T-cell (primary cell): ENCODE measurements at regions not wholly inside any gene's neighbourhood (a gene's known extent, or its start where the extent isn't known, plus 50 kb on each side); places are given as distances from the start of the nearest gene placed in this dataset.
A peak's percentile ranks its signal among the peaks of the same experiment; 100 is the strongest.

Source experiments
- ATAC-seq, 4 experiments: fragments of 200-7000 bp in 3 of 4; fragments of 150-1000 bp in 1 of 4; cut with Tn5 transposase; replicated peaks in 1 of 4; 1 replicate in 3 of 4; 2 replicates in 1 of 4; pipeline ENCODE4 v1.10.0; 2021; ENCODE audit warnings: moderate library complexity in 3 of 4, mild to moderate bottlenecking in 2 of 4, moderate number of reproducible peaks in 1 of 4
- CTCF ChIA-PET, 2 donors: fragments of 300-600 bp; sonication (Branson Sonifier 250); formaldehyde crosslinking; loops; one replicate each; lab custom pipeline; 2022; ENCODE audit warnings: antibody characterized with exemption in 2 of 2; lab: Charles Lee
- POLR2A ChIA-PET, 2 donors: fragments of 300-600 bp; sonication (Branson Sonifier 250); formaldehyde crosslinking; loops; one replicate each; lab custom pipeline; 2022; ENCODE audit warnings: antibody characterized with exemption in 2 of 2; lab: Charles Lee
- DNase-seq, 35 experiments: peaks; one replicate each; pipeline versions ENCODE4 v3.0.0 to v3.0.0-alpha.2; 2013 to 2023
- H3K27ac ChIP-seq: one replicate; pipeline ENCODE4 v1.5.1; 2013; ENCODE audit warnings: low read length
- H3K27me3 ChIP-seq, 2 experiments: replicated peaks in 1 of 2; 1 replicate in 1 of 2; 2 replicates in 1 of 2; pipeline versions ENCODE4 v1.6.1 to v1.7.0; 2013; ENCODE audit warnings: low read length in 1 of 2, mixed read lengths in 1 of 2; ENCODE audit not compliant: control insufficient read depth in 2 of 2, insufficient read depth in 2 of 2; ENCODE audit errors: extremely low read depth in 1 of 2
- H3K36me3 ChIP-seq, 2 donors: 1 replicate in 1 of 2; 2 replicates in 1 of 2; pipeline versions ENCODE4 v1.6.1 to v1.7.0; 2013; ENCODE audit warnings: low read length in 1 of 2; ENCODE audit not compliant: control insufficient read depth in 2 of 2, insufficient read depth in 1 of 2; ENCODE audit errors: extremely low read depth in 1 of 2
- H3K4me1 ChIP-seq, 2 experiments: 1 replicate in 1 of 2; 2 replicates in 1 of 2; pipeline versions ENCODE4 v1.6.1 to v1.7.0; 2013; ENCODE audit warnings: low read length in 2 of 2, mixed read lengths in 1 of 2; ENCODE audit not compliant: insufficient read depth in 2 of 2, control insufficient read depth in 1 of 2; ENCODE audit errors: extremely low read depth in 1 of 2
- H3K4me3 ChIP-seq, 2 donors: 1 replicate in 1 of 2; 2 replicates in 1 of 2; pipeline versions ENCODE4 v1.5.1 to v1.7.0; 2013; ENCODE audit warnings: mild to moderate bottlenecking in 2 of 2, low read length in 1 of 2, moderate library complexity in 1 of 2; ENCODE audit not compliant: control insufficient read depth in 1 of 2; ENCODE audit errors: extremely low read depth in 1 of 2
- H3K9me3 ChIP-seq: 2 replicates; pipeline ENCODE4 v1.7.0; 2013
- H3K27ac Mint-ChIP-seq, 2 donors: one replicate each; pipeline ENCODE4 v1.8.0; 2020 to 2021; ENCODE audit warnings: mild to moderate bottlenecking in 2 of 2, mixed read lengths in 2 of 2
- H3K27me3 Mint-ChIP-seq, 2 donors: one replicate each; pipeline ENCODE4 v1.8.0; 2021 to 2022; ENCODE audit warnings: mixed read lengths in 2 of 2
- H3K36me3 Mint-ChIP-seq: one replicate; pipeline ENCODE4 v1.8.0; 2021; ENCODE audit warnings: mixed read lengths
- H3K4me1 Mint-ChIP-seq, 3 donors: one replicate each; pipeline ENCODE4 v1.8.0; 2020 to 2022; ENCODE audit warnings: mixed read lengths in 3 of 3, mild to moderate bottlenecking in 1 of 3
- H3K4me3 Mint-ChIP-seq, 3 donors: one replicate each; pipeline ENCODE4 v1.8.0; 2020 to 2022; ENCODE audit warnings: mild to moderate bottlenecking in 3 of 3, mixed read lengths in 3 of 3, moderate library complexity in 3 of 3
- H3K9me3 Mint-ChIP-seq, 3 donors: one replicate each; pipeline ENCODE4 v1.8.0; 2020 to 2022; ENCODE audit warnings: mixed read lengths in 3 of 3
- WGBS: methylation state at CpG from one replicate; pipeline ENCODE4 v1.1.5; 2013; ENCODE audit warnings: missing lambda C conversion rate; ENCODE audit not compliant: insufficient coverage; 5-methylcytosine and 5-hydroxymethylcytosine counted together

GRCh38 chr19:30070968-30071632, 129.1 kb downstream of the URI1 start:
- no peaks in the 10 kb centered on the region for H3K9me3 Mint-ChIP-seq
- no peak overlapping the region for H3K4me3 Mint-ChIP-seq
- H3K36me3 Mint-ChIP-seq, result no peaks in the 10 kb centered on the region
- ChIA-PET CTCF (no interaction called here), POLR2A (no interaction called here)
- Histone ChIP-seq H3K4me1 (no peaks in the 10 kb centered on the region), H3K27me3 (peaks cover 0 to 31% of the 10 kb centered on the region in 2 experiments), H3K36me3 (no peaks in the 10 kb centered on the region), H3K4me3 (no peak overlapping the region), H3K27ac (no peak overlapping the region), H3K9me3 (no peaks in the 10 kb centered on the region)
- DNase-seq, result peak in 1 of 35 experiments; percentile 1
- no peak overlapping the region for H3K27ac Mint-ChIP-seq
- no peak for ATAC-seq
- 95% methylated on average over 8 of the region's 26 CpGs for WGBS
- H3K4me1 Mint-ChIP-seq, result no peaks in the 10 kb centered on the region
- peaks cover 0 to 10% of the 10 kb centered on the region in 2 donors for H3K27me3 Mint-ChIP-seq

GRCh38 chr19:30071871-30072270, 129.8 kb downstream of the URI1 start:
- ChIA-PET POLR2A (no interaction called here), CTCF (no interaction called here)
- Histone ChIP-seq H3K27ac (no peak overlapping the region), H3K36me3 (no peaks in the 10 kb centered on the region), H3K27me3 (peaks cover 0 to 34% of the 10 kb centered on the region in 2 experiments), H3K9me3 (no peaks in the 10 kb centered on the region), H3K4me3 (no peak overlapping the region), H3K4me1 (no peaks in the 10 kb centered on the region)
- Mint-ChIP-seq H3K27me3 (peaks cover 0 to 12% of the 10 kb centered on the region in 2 donors), H3K4me1 (no peaks in the 10 kb centered on the region), H3K27ac (no peak overlapping the region), H3K9me3 (no peaks in the 10 kb centered on the region), H3K36me3 (no peaks in the 10 kb centered on the region), H3K4me3 (no peak overlapping the region)
- DNase-seq, result peak in 1 of 35 experiments; percentile 0
- ATAC-seq, result no peak
- WGBS, result 96% methylated on average over 9 of the region's 15 CpGs

DNA sequence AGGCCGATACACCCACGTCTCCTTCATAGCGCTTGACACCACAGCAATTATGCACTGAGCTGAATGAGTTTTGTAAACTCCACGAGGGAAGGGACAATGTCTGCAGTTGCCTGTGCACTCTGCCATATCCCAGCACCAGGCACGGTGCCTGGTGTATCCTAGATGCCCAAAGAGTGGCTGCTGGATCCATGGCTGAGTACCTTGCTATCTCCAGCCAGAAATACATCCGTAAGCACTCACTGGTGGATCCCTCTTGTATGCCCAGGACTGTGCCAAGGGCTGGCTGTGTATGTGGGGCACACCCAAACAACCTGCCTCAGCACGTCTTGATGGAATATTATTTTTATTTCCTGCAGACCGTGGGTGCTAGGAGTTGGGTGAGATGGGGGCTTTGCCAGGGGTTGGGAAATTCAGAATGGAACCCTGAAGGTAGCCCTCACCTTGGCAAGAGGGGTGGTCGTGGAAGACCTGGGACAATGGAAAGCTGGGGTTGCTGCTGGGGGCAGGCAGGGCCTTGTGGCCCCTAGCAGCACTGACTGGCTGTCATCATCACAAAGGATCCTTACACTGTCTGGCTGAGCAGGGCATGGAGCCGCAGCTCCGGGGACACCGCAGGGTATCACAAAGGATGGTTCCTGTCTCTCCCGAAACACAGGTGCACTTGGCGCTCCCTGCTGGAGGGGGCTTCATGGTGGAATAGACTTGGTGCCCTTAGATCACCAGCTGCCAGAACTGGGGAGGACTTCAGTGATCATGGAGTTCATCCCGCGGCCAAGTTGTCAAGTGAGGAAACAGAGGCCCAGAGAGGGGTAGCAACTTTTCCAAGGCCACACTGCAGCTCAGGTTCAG, 131.3 kb downstream of the URI1 start:
- Histone ChIP-seq H3K4me1 (no peaks in the 10 kb centered on the region), H3K4me3 (no peak overlapping the region), H3K27ac (no peak overlapping the region), H3K9me3 (no peaks in the 10 kb centered on the region), H3K27me3 (peaks cover 0 to 45% of the 10 kb centered on the region in 2 experiments), H3K36me3 (no peaks in the 10 kb centered on the region)
- Mint-ChIP-seq H3K4me1 (no peaks in the 10 kb centered on the region), H3K4me3 (no peak overlapping the region), H3K27me3 (peaks cover 0 to 12% of the 10 kb centered on the region in 2 donors), H3K9me3 (no peaks in the 10 kb centered on the region), H3K27ac (no peak overlapping the region), H3K36me3 (no peaks in the 10 kb centered on the region)
- ATAC-seq (no peak), DNase-seq (peak in 1 of 35 experiments; percentile 1)
- WGBS, result 83% methylated on average over 15 of the region's 16 CpGs
- POLR2A ChIA-PET, result no interaction called here
- CTCF ChIA-PET, result no interaction called here

- 82% methylated on average over 4 of the region's 7 CpGs for WGBS
- no peak overlapping the region for H3K4me3 ChIP-seq
- H3K4me1 ChIP-seq, result no peaks in the 10 kb centered on the region
- Mint-ChIP-seq H3K4me1 (no peaks in the 10 kb centered on the region), H3K9me3 (no peaks in the 10 kb centered on the region), H3K36me3 (no peaks in the 10 kb centered on the region), H3K27ac (no peak overlapping the region), H3K4me3 (no peak overlapping the region), H3K27me3 (peaks cover 0 to 12% of the 10 kb centered on the region in 2 donors)
- H3K27ac ChIP-seq, result no peak overlapping the region
- CTCF ChIA-PET, result interaction anchor here in 1 of 2 donors (0.6 kb wide), 1 partner anchor 35 kb away, joined by 4 read pairs; no protein-coding TSS in a partner anchor
- H3K9me3 ChIP-seq, result no peaks in the 10 kb centered on the region
- DNase-seq, result peak in 1 of 35 experiments; percentile 0
- H3K36me3 ChIP-seq, result no peaks in the 10 kb centered on the region
- ATAC-seq, result no peak
- POLR2A ChIA-PET, result no interaction called here
- peaks cover 0 to 45% of the 10 kb centered on the region in 2 experiments for H3K27me3 ChIP-seq
Observed at GRCh38 chr19:30074096-30074495, 132.1 kb downstream of the URI1 start.

DNA sequence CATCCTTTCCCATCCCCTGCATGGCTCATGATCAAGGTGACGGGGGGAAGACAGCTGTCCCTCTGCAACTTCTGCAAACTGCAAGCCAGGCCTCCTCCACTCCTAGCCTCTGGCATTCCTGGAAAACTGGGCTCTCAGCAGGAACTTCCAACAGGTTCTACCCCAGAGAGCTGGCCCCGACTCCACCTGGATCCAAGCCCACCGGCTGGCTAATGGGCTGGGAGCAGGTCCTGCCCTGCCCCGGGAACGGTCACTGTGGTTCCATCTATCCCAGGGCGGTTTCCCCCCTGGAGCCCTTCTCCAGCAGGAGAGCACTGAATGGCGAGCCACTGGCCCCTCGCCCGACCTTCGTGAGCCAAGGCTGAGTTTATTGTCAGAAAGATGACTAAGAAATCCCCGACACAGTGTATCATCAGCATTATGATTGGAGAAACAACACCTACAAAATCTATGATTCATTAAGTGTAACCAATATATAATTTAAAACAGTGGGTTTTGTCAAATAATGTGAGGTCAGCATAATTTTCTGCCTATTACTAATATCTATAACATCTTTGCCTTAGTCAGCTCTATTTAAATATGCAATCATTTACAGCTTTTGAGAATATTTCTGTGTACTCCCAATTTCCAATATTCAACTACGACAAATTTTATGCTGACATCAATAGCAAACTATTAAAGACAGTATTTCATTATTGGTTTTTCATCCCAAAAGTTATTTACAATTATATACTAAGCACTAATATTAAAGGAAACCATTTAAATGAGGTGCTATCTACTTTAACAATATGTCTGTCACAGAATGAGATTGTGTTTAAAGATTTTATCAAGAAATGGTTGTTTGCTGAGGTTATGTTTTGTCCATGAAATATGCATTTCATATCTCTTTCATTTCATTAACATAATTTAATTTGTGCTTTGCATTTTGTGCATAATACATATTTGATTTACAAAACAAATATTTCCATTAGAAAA, 133.0 kb downstream of the URI1 start:
- WGBS, result 97% methylated on average over 6 of the region's 12 CpGs
- no peaks in the 10 kb centered on the region for H3K4me1 ChIP-seq
- H3K9me3 Mint-ChIP-seq, result no peaks in the 10 kb centered on the region
- ChIA-PET CTCF (interaction anchor here in 1 of 2 donors (0.6 kb wide), 1 partner anchor 36 kb away, joined by 4 read pairs; no protein-coding TSS in a partner anchor), POLR2A (no interaction called here)
- no peak overlapping the region for H3K27ac Mint-ChIP-seq
- H3K4me1 Mint-ChIP-seq, result no peaks in the 10 kb centered on the region
- DNase-seq (peak in 1 of 35 experiments; percentile 3), ATAC-seq (no peak)
- H3K4me3 ChIP-seq, result no peak overlapping the region
- peaks cover 0 to 10% of the 10 kb centered on the region in 2 donors for H3K27me3 Mint-ChIP-seq
- H3K4me3 Mint-ChIP-seq, result no peak overlapping the region
- no peaks in the 10 kb centered on the region for H3K36me3 ChIP-seq
- H3K36me3 Mint-ChIP-seq, result no peaks in the 10 kb centered on the region
- peaks cover 0 to 41% of the 10 kb centered on the region in 2 experiments for H3K27me3 ChIP-seq
- no peak overlapping the region for H3K27ac ChIP-seq
- H3K9me3 ChIP-seq, result no peaks in the 10 kb centered on the region

DNA sequence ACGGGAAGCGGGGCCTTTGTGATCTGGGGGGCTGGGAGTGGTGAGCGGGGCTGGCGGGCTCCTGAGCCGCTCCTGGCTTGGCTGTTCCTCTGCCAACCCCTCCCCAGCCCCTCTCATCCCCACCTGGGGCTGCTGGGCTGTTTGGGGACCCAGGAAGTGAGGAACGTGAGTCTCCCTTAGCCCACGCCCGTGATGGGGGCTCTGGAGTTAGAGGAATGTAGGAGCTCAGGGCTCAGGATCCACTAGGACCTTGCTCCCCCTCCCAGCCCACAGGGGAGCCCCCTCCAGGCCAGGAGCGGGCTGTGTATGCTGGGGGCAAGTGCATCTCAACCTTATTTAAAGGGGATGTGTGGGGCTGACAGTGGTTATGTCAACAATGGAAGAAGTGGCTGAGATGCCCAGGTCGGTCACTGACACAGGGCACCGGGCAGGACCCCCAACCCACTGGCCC, 134.1 kb downstream of the URI1 start:
- WGBS, result no CpG with 5 or more reads among the region's 11 CpGs
- ATAC-seq (no peak), DNase-seq (no peak)
- H3K4me3 Mint-ChIP-seq, result no peak overlapping the region
- H3K9me3 Mint-ChIP-seq, result no peaks in the 10 kb centered on the region
- no peak overlapping the region for H3K27ac ChIP-seq
- no peaks in the 10 kb centered on the region for H3K36me3 Mint-ChIP-seq
- CTCF ChIA-PET, result no interaction called here
- no peaks in the 10 kb centered on the region for H3K9me3 ChIP-seq
- H3K4me1 ChIP-seq, result no peaks in the 10 kb centered on the region
- POLR2A ChIA-PET, result no interaction called here
- peaks cover 0 to 12% of the 10 kb centered on the region in 2 donors for H3K27me3 Mint-ChIP-seq
- no peaks in the 10 kb centered on the region for H3K4me1 Mint-ChIP-seq
- peaks cover 0 to 44% of the 10 kb centered on the region in 2 experiments for H3K27me3 ChIP-seq
- no peak overlapping the region for H3K27ac Mint-ChIP-seq
- H3K4me3 ChIP-seq, result no peak overlapping the region
- H3K36me3 ChIP-seq, result no peaks in the 10 kb centered on the region
